ENCODE measurements at regions not wholly inside any gene's neighbourhood (a gene's known extent, or its start where the extent isn't known, plus 50 kb on each side); places are given as distances from the start of the nearest gene placed in this dataset.

GRCh38 chr14:42872786-42873185, 1266.1 kb downstream of the LRFN5 start:
- TF ChIP-seq HNRNPUL1 (IDR thresholded peaks at IDR 0.05; ENCODE audit: low read depth, low read length): no peak
- no peak for TF ChIP-seq ZFP90 (CRISPR knock-in tag; IDR thresholded peaks at IDR 0.05; ENCODE audit: borderline replicate concordance)
- no peak for TF ChIP-seq ZNF557 (CRISPR knock-in tag; IDR thresholded peaks at IDR 0.05)
- no peak for TF ChIP-seq ADNP (CRISPR knock-in tag; IDR thresholded peaks at IDR 0.05)
- TF ChIP-seq, protein P1, sequence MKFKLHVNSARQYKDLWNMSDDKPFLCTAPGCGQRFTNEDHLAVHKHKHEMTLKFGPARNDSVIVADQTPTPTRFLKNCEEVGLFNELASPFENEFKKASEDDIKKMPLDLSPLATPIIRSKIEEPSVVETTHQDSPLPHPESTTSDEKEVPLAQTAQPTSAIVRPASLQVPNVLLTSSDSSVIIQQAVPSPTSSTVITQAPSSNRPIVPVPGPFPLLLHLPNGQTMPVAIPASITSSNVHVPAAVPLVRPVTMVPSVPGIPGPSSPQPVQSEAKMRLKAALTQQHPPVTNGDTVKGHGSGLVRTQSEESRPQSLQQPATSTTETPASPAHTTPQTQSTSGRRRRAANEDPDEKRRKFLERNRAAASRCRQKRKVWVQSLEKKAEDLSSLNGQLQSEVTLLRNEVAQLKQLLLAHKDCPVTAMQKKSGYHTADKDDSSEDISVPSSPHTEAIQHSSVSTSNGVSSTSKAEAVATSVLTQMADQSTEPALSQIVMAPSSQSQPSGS (CRISPR knock-in tag; IDR thresholded peaks at IDR 0.05): no peak
- no peak for TF ChIP-seq ZNF333 (CRISPR knock-in tag; IDR thresholded peaks at IDR 0.05; ENCODE audit: borderline replicate concordance)
- no peak for TF ChIP-seq KDM4B (CRISPR knock-in tag; IDR thresholded peaks at IDR 0.05)
- TF ChIP-seq, protein P2, sequence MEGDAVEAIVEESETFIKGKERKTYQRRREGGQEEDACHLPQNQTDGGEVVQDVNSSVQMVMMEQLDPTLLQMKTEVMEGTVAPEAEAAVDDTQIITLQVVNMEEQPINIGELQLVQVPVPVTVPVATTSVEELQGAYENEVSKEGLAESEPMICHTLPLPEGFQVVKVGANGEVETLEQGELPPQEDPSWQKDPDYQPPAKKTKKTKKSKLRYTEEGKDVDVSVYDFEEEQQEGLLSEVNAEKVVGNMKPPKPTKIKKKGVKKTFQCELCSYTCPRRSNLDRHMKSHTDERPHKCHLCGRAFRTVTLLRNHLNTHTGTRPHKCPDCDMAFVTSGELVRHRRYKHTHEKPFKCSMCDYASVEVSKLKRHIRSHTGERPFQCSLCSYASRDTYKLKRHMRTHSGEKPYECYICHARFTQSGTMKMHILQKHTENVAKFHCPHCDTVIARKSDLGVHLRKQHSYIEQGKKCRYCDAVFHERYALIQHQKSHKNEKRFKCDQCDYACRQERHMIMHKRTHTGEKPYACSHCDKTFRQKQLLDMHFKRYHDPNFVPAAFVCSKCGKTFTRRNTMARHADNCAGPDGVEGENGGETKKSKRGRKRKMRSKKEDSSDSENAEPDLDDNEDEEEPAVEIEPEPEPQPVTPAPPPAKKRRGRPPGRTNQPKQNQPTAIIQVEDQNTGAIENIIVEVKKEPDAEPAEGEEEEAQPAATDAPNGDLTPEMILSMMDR (CRISPR knock-in tag; IDR thresholded peaks at IDR 0.05): no peak
- no peak for TF ChIP-seq REST (IDR thresholded peaks at IDR 0.05; ENCODE audit: borderline replicate concordance in 1 of 2, low read depth in 1 of 2, low read length in 2 of 2)
